ENCODE measurements at regions not wholly inside any gene's neighbourhood (a gene's known extent, or its start where the extent isn't known, plus 50 kb on each side); places are given as distances from the start of the nearest gene placed in this dataset.
"Not testable (repeated sequence)": the region's sequence is repeated elsewhere in the genome, so short reads cannot be mapped to it uniquely, and the experiment has no call there.

DNA sequence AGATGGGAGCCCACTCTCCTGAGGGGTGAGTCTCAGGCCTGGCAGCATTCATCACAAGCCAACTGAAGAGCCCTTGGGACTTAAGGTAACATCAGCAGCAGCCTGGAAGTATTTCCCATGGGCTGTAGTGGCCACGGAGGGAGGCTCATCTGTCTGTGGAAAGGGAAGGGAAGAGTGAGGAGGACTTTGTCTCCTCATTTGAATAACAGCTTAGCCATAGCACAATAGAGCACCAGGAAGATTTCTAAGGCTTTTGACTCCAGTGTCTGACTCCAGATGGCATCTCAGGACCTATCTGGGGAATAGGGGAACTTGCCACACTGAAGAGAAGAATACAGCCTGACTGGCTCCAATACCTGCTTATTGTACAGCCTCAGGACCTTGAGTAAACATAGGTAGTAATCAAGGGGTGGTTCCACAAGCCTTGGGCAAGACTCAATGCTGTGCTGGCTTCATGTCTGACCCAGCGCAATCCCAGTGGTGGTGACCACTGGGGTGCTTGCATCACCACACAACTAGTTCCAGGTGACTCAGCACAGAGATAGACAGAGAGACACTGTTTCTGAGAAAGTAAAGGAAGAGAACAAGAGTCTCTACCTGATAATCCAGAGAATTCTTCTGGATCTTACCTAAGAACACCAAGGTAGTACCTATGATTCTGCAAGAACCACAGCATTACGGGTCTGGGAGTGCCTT, 510.5 kb upstream of the CCDC179 start:
- no peak for DNase-seq

DNA sequence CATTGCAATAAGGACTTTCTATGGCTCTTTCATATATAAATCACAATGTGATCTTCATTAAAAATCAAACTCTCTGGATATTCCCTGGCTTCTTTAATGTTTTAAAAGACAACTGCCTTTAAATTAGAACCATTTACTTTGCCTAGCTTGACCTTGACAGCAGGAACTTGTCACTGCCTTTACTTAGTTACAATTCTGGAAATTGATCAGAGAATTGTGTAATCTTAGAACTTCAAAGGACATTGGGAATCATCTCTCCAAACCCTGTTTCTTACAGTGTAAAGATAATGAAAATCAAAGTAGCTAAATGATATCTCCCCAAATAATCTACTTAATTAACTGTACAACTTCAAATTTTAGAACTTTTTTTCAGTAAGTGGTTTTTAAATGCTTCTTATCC, 517.6 kb upstream of the CCDC179 start:
- DNase-seq: no peak

DNA sequence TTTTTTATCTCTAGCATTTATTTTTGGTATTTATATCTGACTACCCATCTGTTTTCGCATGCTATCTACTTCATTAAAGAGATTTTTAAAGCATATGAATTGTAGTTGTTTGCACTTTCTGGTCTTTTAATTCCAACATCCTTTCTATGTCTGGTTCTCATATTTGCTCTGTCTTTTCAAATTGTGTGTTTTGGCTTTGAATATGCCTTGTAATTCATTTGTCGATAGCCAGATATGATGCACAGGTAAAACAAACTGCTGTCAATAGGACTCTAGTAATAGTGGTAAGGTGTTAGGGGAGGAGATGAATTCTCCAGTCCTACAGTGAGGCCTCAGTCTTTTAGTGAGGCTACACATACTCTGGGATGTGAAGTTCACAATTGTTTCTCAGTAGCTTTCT, 530.8 kb upstream of the CCDC179 start:
- no peak for DNase-seq

DNA sequence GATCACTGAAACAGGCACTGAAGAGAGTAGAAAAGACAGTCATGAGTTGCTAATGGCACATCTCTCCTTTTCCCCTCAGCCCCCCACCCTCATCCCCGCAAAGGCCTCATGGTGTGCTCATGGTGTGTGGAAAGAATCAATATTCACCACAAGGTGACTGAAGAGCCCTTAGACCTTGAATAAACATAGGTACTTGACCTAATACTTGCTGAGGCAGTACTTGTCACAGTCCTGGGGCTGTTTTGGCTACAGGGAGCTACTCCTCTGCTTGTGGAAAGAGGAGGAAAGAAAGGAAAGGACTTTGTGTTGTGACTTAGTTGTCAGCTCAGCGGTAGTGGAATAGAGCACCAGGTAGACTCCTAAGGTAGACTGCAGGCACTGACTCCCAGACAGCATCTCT, 537.8 kb upstream of the CCDC179 start:
- no peak for DNase-seq

DNA sequence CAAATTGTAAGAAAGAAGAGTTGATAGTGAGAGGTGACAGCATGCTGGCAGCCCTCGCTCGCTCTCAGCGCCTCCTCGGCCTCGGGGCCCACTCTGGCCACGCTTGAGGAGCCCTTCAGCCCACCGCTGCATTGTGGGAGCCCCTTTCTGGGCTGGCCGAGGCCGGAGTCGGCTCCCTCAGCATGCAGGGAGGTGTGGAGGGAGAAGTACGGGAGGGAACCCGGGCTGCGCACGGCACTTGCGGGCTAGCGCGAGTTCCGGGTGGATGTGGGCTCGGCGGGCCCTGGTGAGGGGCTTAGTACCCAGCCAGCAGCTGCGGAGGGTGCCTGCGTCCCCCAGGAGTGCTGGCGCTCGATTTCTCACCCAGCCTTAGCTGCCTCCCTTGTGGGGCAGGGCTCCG, 539.7 kb upstream of the CCDC179 start:
- DNase-seq: no peak

DNA sequence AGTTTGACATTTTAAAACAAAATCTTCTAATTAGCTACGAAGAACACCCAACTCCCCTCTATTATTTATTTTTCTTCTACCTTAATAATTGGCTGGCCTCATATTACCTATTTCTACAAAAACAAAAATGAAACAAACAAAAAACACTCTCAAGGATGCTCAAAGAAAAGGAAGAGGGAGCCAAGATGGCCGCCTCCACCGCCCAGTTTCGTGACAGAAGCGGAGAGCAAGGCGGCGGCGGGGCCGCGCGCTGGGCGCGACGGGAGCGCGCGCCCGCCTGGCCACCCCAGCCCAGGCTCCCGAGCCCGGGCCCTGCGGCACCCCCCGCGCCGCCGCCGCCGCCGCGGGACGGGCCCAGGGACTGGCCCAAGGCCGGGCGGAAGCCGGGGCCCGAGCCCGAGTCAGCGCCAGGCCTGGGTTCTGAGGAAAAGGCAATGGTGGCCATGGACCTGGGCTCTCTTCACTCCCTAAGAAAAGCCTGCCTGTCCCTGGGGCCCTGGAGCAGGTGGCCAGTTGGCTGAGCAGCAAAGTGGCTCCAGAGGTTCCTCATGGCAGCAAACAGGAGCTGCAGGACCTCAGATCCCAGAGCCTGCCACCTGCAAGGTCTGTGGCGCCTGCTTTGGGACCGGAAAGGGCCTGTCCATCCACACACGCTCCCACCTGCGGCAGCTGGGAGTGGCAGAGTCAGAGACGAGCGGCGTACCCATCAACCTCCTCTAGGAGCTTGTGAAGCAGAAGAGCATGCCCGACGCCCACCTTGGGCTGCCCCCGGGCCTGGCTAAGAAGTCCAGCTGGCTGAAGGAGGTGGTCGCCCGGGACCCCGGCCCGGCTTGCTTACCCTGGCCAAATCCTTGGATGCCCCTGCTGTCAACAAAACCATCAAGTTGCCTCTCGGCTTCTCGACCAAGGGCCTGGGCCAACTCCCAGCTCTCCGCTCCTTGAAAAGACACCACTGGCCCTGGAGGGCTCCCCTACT, 543.2 kb upstream of the CCDC179 start:
- no peak for DNase-seq

DNA sequence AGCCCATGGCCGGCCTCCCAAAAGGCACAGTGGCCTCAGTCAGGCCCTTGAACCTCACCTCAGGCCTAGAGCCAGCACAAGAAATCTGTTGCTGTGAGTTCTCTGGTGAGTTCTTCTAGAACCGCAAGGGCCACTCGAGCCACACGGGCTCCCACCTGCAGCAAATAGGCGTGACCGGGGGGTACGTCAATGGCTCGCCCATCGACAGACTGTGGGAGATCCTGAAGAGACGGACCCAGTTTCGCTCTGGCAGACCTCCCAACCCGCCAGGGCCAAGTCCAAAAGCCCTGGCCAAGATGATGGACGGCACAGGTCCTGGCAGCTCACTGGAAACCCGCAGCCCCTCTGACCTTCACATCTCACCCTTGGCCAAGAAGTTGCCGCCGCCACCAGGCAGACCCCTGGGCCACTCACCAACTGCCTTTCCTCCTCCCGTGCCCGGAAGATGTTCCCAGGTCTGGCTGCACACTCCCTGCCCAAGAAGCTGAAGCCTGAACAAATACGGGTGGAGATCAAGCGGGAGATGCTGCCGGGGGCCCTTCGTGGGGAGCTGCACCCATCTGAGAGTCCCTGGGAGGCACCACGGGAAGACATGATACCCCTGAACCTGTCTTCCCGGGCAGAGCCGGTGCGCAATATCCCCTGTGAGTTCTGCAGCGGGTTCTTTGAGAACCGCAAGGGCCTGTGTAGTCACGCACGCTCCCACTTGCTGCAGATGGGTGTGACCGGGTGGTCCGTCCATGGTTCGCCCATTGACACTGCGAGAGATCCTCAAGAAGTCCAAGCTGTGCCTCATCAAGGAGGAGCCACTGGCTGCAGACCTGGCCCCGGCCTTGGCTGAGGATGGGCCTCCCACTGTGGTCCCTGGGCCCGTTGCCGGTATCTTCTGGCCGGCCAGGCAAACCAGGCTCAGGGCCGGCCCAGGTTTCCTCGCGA, 544.2 kb upstream of the CCDC179 start:
- DNase-seq: no peak

DNA sequence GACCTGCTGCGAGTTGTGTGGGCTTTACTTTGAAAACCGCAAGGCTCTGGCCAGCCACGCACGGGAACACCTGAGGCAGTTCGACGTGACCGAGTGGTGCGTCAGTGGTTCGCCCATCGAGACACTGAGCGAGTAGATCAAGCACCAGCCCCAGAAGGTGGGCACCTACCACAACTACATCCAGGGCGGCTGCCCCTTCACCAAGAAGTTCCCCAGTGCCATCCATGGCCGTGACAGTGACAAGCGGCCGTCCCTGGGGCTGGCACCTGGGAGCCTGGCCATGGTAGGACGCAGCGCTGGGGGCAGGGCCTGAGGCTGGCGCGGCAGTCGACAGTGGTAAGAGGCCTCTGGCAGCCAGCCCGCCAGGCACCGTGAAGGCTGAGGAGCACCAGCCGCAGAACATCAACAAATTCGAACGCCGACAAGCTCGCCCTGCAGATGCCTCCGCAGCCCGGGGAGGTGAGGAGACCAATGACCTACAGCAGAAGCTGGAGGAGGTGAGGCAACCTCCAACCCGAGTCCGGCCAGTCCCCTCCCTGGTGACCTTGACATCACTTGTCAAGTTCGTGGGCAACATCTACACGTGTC, 545.2 kb upstream of the CCDC179 start:
- DNase-seq: no peak

DNA sequence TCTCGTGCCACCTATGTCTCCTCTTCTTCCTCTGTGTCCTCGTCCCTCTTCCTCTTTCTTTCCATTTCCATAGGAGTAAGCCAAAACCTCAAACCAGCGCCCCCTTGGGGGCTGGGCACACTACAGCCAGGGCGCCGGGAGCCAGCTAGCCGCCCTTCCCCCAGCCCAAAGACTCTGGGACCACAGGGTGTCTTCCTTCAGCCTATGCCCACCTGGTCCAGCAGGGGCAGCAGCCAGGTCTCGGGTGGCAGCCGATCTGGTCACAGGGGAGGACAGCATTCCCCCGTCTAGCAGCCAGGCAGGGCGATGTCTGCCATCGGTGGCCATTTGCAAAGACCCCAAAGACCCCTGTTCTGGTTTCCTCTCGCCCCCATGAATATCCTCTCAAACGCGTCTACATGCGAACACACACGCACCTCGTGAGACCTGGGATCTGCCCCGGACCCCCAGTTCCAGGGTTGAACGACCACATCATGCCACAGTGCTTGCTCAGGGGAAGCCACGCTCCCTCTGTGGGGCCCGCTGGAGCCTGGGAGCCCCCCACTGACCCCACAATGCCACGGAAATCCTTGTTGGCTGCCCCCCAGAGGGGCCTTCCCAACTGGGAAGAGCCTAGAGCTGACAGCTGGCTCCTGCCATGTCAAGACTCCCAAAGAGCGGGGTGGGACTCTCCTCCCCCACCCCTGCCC, 546.0 kb upstream of the CCDC179 start:
- no peak for DNase-seq

DNA sequence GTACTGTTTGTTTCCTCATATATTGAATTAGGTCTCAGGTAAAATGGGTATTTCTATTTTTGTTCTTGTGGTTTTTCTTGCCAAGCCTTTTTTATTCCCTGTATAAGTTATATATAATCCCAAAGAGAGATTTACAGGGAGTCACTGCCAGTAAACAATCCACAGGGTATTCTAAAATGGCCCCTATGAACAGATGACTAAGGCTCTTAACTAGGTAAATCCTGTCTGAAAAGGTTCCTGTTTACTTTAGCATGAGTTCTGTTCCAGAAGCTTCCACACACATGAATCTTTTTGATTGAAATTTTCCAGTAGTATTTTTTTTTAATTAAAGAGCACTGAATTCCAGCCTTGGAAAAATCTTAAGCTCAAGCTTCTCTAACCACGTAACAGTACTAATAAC, 552.8 kb upstream of the CCDC179 start:
- no peak for DNase-seq

DNA sequence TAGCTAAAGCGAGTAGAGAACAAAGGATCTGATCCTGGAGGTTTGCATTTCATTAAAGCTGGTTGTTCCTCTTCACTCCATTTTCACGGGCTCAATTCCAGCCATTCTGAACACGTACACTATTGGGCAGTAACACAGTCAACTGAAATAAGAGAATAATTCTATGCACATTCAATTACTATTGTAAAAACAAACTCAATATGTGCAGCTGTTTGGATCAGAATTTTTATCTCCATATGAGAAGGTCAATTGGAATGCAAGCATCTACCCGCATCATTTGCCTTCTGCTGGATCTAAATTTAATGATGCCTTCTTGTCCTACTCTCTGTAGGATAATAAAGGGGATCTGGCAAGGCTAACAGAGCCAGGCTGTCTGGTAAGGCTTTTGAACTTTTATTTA, 562.8 kb upstream of the CCDC179 start:
- no peak for DNase-seq

DNA sequence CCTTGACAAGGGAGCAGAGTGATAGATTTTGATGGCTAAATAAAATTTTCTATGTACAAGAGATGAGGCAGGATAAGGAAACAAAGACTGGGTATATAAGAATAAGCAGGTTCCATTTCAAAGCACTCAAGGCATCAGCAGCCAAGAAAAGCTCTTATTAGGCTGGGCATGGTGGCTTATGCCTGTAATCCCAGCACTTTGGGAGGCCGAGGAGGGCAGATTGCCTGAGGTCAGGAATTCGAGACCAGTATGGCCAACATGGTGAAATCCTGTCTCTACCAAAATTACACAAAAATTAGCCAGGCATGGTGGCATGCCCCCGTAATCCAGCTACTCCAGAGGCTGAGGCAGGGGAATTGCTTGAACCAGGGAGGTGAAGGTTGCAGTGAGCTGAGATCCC, 563.4 kb upstream of the CCDC179 start:
- DNase-seq: no peak

DNA sequence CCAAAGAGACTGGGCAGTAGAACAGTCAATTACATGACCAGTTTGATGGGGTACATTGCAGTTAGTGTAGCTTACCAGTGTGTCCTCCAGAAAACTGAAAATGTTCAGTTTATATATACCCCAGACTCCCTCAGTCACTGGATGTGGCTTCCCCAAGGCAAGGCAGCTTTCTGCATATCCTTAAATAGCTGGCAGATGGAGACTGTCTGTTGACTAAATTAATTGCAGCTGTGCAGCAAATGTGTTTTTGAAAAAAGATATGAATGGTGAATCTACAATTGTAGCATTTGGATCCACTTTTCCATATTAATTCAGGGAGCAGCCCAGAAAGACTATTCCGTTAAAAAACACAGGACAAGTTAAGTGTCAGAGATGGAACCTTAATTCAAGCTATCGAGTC, 565.1 kb upstream of the CCDC179 start:
- DNase-seq: no peak

DNA sequence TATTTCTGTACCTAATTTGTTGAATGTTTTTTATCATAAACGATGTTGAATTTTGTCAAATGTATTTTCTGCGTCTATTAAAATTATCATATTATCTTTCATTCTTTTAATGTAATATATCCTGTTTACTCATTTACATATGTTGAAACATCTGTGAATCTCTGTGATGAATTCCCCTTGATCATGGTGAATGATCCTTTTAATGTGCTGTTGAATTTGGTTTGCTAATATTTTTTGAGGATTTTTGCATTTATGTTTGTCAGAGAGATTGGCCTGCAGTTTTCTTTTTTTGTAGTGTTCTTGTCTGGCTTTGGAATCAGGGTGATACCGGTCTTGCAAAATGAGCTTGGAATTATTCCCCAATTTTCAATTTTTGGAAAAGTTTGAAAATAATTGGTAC, 569.3 kb upstream of the CCDC179 start:
- no peak for DNase-seq

DNA sequence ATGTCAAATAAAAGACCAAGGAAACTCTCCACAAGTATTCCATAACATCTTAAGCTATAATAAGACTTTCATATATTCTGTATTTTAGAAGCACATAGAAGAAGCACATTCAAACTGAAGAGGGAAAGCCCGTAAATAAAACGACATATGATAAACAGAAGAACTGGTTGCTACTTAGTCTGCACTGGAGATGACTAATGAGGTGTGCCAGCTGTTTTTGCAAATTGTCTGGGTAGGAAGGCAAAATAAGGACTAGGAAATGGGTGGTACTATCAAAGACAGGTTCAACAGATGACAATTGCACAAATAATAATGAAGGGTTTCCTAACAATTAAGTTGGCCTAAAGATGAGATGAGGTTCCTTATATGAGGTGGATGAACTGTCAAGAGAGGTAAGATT, 593.2 kb upstream of the CCDC179 start:
- DNase-seq: no peak

DNA sequence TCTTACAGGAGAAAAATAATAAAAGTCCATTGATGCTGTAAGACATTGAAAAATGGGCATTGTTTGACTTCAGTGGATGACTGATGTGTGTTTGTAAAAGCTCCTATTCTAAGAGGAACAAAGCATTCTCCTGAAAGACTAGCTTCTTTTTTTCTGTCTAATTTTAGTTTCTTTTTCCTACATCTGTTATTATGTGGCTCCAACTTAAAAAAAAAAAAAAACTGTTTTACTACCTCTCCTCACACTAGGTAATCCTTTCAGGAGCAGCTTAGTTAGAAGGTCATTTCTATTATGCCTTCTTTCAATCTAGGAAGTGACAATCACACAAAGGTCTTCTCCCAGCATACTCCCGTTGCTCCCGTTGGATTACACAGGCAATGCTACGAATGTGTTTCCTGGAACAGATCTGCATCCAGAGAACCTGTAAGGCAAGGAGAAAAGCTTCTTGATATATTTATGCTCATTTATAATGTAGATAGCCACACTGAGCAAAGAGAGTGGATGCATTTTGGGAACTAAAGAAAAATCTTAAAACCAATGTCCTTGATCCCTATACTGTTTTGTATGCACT, 595.1 kb upstream of the CCDC179 start:
- DNase-seq: no peak

DNA sequence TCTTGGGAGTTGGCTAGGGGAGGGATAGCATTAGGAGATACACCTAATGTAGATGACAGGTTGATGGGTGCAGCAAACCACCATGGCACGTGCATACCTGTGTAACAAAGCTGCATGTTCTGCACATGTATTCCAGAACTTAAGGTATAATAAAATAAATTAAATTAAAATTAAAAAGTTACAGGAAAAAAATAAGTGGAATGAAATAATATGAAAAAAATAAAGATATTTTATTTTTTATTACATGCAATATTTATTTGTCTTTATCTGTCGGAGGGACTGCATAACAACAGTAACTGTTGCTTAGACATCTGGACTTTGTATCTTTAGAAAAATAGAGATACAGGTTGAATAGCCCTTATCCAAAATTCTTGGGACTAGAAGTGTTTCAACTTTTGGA, 597.4 kb upstream of the CCDC179 start:
- DNase-seq: no peak

DNA sequence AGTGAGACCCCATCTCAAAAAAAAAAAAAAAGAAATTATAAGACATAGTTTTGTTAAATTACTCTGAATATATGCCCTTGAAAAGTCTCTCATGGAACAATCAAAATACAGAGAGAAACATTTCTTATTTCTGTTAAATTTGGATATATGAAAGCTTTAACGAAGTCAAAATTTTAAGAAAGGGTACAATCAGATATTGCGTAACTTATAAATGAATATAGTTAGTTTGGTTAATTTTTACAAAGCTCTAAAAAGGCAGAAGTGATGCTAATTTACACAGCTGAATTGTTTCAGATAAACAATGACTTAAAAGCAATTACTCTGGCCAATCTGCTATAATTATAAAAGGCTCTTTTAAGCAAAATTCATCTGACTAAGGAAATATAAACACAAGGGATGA, 611.6 kb upstream of the CCDC179 start:
- DNase-seq: no peak

DNA sequence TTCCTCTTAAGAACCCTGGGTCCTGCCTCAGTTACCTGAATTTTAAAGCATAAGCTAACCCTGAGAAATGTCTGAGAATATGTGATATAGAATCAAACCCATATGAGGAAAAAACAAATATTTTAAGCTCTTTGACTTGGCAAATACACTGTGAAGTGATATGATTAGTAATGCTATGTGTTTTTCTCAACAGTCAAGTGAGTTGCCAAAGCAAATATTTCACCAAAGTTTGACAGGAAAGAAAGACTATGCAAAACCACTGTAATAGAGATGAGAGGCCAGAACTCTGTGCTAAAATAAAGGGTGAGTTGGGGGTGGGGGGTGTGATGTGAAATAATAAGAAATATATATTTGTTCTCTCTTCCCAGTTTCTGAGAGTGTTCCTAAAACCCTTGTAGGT, 613.5 kb upstream of the CCDC179 start:
- DNase-seq: no peak

DNA sequence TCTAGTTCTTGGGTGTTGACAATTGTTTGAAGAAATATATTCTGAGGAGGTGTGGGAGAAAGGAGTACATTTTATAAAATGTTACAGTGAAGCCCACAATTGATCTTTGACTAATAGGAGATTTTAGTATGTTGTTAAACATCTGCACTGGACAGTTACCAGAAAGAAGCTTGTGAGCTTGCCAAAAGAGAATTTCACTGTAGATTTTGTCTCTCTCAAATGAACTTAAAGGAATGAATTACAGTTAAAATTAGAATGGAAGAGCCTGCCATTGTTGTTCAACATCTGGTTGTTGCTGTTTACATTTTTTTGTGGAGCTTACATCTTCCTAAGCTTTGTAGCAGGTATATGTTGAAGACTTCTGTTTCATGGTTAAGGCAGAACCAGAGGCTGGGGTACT, 620.5 kb upstream of the CCDC179 start:
- DNase-seq: no peak

DNA sequence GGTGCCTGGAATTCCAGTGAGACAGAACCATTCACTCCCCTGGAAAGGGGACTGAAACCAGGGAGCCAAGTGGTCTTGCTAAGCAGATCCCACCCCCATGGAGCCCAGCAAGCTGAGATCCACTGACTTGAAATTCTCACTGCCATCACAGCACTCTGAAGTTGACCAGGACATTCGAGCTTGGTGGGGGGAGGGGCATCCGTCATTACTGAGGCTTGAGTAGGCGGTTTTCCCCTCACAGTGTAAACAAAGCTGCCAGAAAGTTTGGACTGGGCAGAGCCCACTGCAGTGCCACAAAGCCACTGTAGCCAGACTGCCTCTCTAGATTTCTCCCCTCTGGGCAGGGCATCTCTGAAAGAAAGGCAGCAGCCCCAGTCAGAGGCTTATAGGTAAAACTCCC, 623.9 kb upstream of the CCDC179 start:
- not testable (repeated sequence) for DNase-seq

DNA sequence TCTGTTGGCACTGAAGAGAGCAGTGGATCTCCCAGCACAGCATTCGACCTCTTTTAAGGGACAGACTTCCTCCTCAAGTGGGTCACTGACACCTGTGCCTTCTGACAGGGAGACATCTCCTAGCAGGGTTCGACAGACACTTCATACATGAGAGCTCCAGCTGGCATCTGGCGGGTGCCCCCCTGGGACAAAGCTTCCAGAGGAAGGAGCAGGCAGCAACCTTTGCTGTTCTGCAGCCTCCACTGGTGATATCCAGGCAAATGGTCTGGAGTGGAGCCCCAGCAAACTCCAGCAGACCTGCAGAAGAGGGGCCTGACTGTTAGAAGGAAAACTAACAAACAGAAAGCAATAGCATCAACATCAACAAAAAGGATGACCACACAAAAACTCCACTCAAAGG, 624.3 kb upstream of the CCDC179 start:
- not testable (repeated sequence) for DNase-seq
